ENCODE measurements at regions not wholly inside any gene's neighbourhood (a gene's known extent, or its start where the extent isn't known, plus 50 kb on each side); places are given as distances from the start of the nearest gene placed in this dataset.
"Not testable (repeated sequence)": the region's sequence is repeated elsewhere in the genome, so short reads cannot be mapped to it uniquely, and the experiment has no call there.

- H3K27me3 ChIP-seq = no peaks in the 10 kb centered on the region
Measured at GRCh38 chr7:27000496-27000895, 95.3 kb downstream of the HOXA1 start.

GRCh38 chr7:26998284-26998683 is 97.5 kb downstream of the HOXA1 start:
- H3K27ac ChIP-seq; H3K4me3 ChIP-seq; H3K4me1 ChIP-seq (ENCODE audit: low read depth); H3K27me3 ChIP-seq; DNase-seq (ENCODE audit: low read depth in 1 of 2, low spot score in 1 of 2); H3K36me3 ChIP-seq; H3K9me3 ChIP-seq (ENCODE audit: low read depth): not testable (repeated sequence)

More at GRCh38 chr7:27000496-27000895, 95.3 kb downstream of the HOXA1 start:
- TF ChIP-seq CTCF (IDR thresholded peaks at IDR 0.05; ENCODE audit: low read depth, low read length) = no peak
- no peak overlapping the region for H3K27ac ChIP-seq
- H3K4me1 ChIP-seq (ENCODE audit: low read depth) = no peaks in the 10 kb centered on the region
- H3K4me3 ChIP-seq = no peak overlapping the region
- no peaks in the 10 kb centered on the region for H3K36me3 ChIP-seq
- H3K9me3 ChIP-seq (ENCODE audit: low read depth) = no peaks in the 10 kb centered on the region
- DNase-seq (ENCODE audit: low read depth in 1 of 2, low spot score in 1 of 2) = no peak

GRCh38 chr7:26995666-26996065 is 100.1 kb downstream of the HOXA1 start:
- H3K36me3 ChIP-seq = no peaks in the 10 kb centered on the region
- H3K4me1 ChIP-seq (ENCODE audit: low read depth) = no peaks in the 10 kb centered on the region
- TF ChIP-seq CTCF (IDR thresholded peaks at IDR 0.05; ENCODE audit: low read depth, low read length) = no peak
- DNase-seq (ENCODE audit: low read depth in 1 of 2, low spot score in 1 of 2) = no peak
- no peak overlapping the region for H3K4me3 ChIP-seq
- no peak overlapping the region for H3K27ac ChIP-seq
- no peaks in the 10 kb centered on the region for H3K9me3 ChIP-seq (ENCODE audit: low read depth)
- no peaks in the 10 kb centered on the region for H3K27me3 ChIP-seq

- no peak for TF ChIP-seq CTCF (IDR thresholded peaks at IDR 0.05; ENCODE audit: low read depth, low read length)
- Histone ChIP-seq H3K36me3 (no peaks in the 10 kb centered on the region), H3K27me3 (no peaks in the 10 kb centered on the region), H3K4me1 (ENCODE audit: low read depth) (no peaks in the 10 kb centered on the region), H3K4me3 (no peak overlapping the region), H3K9me3 (ENCODE audit: low read depth) (no peaks in the 10 kb centered on the region), H3K27ac (no peak overlapping the region)
- peak in 1 of 2 donors; percentile 1 for DNase-seq (ENCODE audit: low read depth in 1 of 2, low spot score in 1 of 2)
Measured at GRCh38 chr7:26993816-26994810, 101.7 kb downstream of the HOXA1 start.

- no peaks in the 10 kb centered on the region for H3K4me1 ChIP-seq (ENCODE audit: low read depth)
- no peaks in the 10 kb centered on the region for H3K9me3 ChIP-seq (ENCODE audit: low read depth)
- no peak for TF ChIP-seq CTCF (IDR thresholded peaks at IDR 0.05; ENCODE audit: low read depth, low read length)
- H3K27ac ChIP-seq = no peak overlapping the region
- no peak overlapping the region for H3K4me3 ChIP-seq
- no peak for DNase-seq (ENCODE audit: low read depth in 1 of 2, low spot score in 1 of 2)
- H3K36me3 ChIP-seq = no peaks in the 10 kb centered on the region
- no peaks in the 10 kb centered on the region for H3K27me3 ChIP-seq
Measured at GRCh38 chr7:26992670-26993069, 103.1 kb downstream of the HOXA1 start.

GRCh38 chr7:26991796-26992195 is 104.0 kb downstream of the HOXA1 start:
- Histone ChIP-seq H3K27me3 (no peaks in the 10 kb centered on the region), H3K9me3 (ENCODE audit: low read depth) (no peaks in the 10 kb centered on the region), H3K27ac (no peak overlapping the region), H3K4me1 (ENCODE audit: low read depth) (no peaks in the 10 kb centered on the region), H3K4me3 (no peak overlapping the region), H3K36me3 (no peaks in the 10 kb centered on the region)
- no peak for TF ChIP-seq CTCF (IDR thresholded peaks at IDR 0.05; ENCODE audit: low read depth, low read length)
- DNase-seq (ENCODE audit: low read depth in 1 of 2, low spot score in 1 of 2) = no peak

Data from cardiac muscle cell (in vitro differentiated cells and primary cell).